HL-60 (cell line): ENCODE measurements at regions not wholly inside any gene's neighbourhood (a gene's known extent, or its start where the extent isn't known, plus 50 kb on each side); places are given as distances from the start of the nearest gene placed in this dataset.

Experiments used
- GABPA ChIP-seq: IDR thresholded peaks from 2 replicates; pipeline ENCODE4 v1.6.1; 2012; ENCODE audit warnings: low read depth
- POLR2AphosphoS5 ChIP-seq: IDR thresholded peaks from 2 replicates; pipeline ENCODE4 v1.6.1; 2012; ENCODE audit warnings: low read depth
- SPI1 ChIP-seq: IDR thresholded peaks from 2 replicates; pipeline ENCODE4 v1.6.1; 2012; ENCODE audit warnings: low read depth, mild to moderate bottlenecking, borderline replicate concordance
- TF ChIP-seq, protein P1 (sequence below): IDR thresholded peaks from 2 replicates; pipeline ENCODE4 v1.6.1; 2012; ENCODE audit warnings: low read depth; ENCODE audit not compliant: insufficient replicate concordance
- TF ChIP-seq, protein P2 (sequence below): IDR thresholded peaks from one replicate; pipeline ENCODE4 v1.5.1; 2011; ENCODE audit warnings: low read length, control low read depth, inconsistent platforms; ENCODE audit not compliant: insufficient read depth

DNA sequence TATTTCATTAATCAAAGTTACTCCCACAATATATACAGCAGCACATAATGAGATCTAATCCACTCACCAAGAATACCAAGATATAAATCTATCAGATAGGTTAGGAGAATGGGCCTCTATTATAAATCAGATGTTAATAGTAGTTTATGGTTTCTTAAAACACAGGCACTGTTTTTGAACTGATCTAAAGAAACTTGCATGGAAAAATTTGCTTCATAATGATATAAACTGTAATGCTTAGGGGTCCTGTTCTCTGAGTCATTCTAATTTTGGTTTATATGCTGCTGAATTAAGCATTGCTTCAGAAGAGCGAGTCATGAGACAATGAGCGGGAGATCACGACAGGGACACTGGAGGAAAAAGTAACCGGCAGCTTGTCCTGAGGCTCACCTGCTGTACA is 113.3 kb upstream of the OTUD4 start:
- no peak for TF ChIP-seq GABPA
- TF ChIP-seq, protein P1, sequence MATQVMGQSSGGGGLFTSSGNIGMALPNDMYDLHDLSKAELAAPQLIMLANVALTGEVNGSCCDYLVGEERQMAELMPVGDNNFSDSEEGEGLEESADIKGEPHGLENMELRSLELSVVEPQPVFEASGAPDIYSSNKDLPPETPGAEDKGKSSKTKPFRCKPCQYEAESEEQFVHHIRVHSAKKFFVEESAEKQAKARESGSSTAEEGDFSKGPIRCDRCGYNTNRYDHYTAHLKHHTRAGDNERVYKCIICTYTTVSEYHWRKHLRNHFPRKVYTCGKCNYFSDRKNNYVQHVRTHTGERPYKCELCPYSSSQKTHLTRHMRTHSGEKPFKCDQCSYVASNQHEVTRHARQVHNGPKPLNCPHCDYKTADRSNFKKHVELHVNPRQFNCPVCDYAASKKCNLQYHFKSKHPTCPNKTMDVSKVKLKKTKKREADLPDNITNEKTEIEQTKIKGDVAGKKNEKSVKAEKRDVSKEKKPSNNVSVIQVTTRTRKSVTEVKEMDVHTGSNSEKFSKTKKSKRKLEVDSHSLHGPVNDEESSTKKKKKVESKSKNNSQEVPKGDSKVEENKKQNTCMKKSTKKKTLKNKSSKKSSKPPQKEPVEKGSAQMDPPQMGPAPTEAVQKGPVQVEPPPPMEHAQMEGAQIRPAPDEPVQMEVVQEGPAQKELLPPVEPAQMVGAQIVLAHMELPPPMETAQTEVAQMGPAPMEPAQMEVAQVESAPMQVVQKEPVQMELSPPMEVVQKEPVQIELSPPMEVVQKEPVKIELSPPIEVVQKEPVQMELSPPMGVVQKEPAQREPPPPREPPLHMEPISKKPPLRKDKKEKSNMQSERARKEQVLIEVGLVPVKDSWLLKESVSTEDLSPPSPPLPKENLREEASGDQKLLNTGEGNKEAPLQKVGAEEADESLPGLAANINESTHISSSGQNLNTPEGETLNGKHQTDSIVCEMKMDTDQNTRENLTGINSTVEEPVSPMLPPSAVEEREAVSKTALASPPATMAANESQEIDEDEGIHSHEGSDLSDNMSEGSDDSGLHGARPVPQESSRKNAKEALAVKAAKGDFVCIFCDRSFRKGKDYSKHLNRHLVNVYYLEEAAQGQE = no peak
- TF ChIP-seq, protein P2, sequence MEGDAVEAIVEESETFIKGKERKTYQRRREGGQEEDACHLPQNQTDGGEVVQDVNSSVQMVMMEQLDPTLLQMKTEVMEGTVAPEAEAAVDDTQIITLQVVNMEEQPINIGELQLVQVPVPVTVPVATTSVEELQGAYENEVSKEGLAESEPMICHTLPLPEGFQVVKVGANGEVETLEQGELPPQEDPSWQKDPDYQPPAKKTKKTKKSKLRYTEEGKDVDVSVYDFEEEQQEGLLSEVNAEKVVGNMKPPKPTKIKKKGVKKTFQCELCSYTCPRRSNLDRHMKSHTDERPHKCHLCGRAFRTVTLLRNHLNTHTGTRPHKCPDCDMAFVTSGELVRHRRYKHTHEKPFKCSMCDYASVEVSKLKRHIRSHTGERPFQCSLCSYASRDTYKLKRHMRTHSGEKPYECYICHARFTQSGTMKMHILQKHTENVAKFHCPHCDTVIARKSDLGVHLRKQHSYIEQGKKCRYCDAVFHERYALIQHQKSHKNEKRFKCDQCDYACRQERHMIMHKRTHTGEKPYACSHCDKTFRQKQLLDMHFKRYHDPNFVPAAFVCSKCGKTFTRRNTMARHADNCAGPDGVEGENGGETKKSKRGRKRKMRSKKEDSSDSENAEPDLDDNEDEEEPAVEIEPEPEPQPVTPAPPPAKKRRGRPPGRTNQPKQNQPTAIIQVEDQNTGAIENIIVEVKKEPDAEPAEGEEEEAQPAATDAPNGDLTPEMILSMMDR = no peak
- no peak for TF ChIP-seq POLR2AphosphoS5
- TF ChIP-seq SPI1 = no peak
